Gastroesophageal sphincter (tissue), 3 donors: ENCODE measurements at regions not wholly inside any gene's neighbourhood (a gene's known extent, or its start where the extent isn't known, plus 50 kb on each side); places are given as distances from the start of the nearest gene placed in this dataset.

Source experiments
- EP300 ChIP-seq: sonication (generic); formaldehyde crosslinking; IDR thresholded peaks from one replicate; pipeline ENCODE4 v1.6.1; 2017; ENCODE audit warnings: antibody characterized with exemption, mild to moderate bottlenecking
- POLR2A ChIP-seq, 2 donors: fragments of 450-650 bp; IDR thresholded peaks; one replicate each; pipeline ENCODE4 v1.6.1; 2017; ENCODE audit warnings: antibody characterized with exemption in 2 of 2, mild to moderate bottlenecking in 2 of 2, moderate library complexity in 1 of 2
- TF ChIP-seq, protein P1 (sequence below), 4 experiments: fragments of 200-600 bp in 2 of 4; fragments of 450-650 bp in 2 of 4; sonication (generic) in 1 of 4; IDR thresholded peaks; one replicate each; pipeline ENCODE4 v1.5.1; 2017 to 2019; ENCODE audit warnings: antibody characterized with exemption in 4 of 4, mild to moderate bottlenecking in 2 of 4, moderate library complexity in 2 of 4

DNA sequence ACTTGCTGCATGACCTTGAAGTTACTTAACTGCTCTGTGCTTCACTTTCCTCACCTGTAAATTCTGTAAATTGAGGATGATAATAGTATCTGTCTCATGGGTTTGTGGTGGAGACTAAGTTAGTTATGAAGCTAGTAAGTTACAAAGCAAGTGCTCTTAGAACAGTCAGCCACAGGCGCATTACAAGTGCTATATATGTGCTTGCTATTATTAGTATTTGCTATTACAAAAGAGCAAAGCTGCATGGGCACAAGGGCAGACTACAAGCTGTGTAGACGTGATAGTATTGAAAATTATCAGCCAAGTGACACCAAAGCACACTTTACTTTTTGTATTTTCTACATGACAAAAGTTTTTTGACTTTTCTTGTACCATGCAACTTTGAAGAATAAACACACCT is 150.9 kb upstream of the CTTNBP2NL start:
- TF ChIP-seq, protein P1, sequence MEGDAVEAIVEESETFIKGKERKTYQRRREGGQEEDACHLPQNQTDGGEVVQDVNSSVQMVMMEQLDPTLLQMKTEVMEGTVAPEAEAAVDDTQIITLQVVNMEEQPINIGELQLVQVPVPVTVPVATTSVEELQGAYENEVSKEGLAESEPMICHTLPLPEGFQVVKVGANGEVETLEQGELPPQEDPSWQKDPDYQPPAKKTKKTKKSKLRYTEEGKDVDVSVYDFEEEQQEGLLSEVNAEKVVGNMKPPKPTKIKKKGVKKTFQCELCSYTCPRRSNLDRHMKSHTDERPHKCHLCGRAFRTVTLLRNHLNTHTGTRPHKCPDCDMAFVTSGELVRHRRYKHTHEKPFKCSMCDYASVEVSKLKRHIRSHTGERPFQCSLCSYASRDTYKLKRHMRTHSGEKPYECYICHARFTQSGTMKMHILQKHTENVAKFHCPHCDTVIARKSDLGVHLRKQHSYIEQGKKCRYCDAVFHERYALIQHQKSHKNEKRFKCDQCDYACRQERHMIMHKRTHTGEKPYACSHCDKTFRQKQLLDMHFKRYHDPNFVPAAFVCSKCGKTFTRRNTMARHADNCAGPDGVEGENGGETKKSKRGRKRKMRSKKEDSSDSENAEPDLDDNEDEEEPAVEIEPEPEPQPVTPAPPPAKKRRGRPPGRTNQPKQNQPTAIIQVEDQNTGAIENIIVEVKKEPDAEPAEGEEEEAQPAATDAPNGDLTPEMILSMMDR (IDR thresholded peaks at IDR 0.05): no peak
- TF ChIP-seq POLR2A (IDR thresholded peaks at IDR 0.05): no peak
- TF ChIP-seq EP300: no peak
